Fibroblast of lung (primary cell): ENCODE measurements at regions not wholly inside any gene's neighbourhood (a gene's known extent, or its start where the extent isn't known, plus 50 kb on each side); places are given as distances from the start of the nearest gene placed in this dataset.

Experiments
- DNase-seq, 2 donors: peaks; one replicate each; pipeline versions ENCODE4 v3.0.0 to v3.0.0-alpha.2; 2010; ENCODE audit warnings: low read depth in 2 of 2
- H2AFZ ChIP-seq: 2 replicates; pipeline ENCODE4 v1.5.1; 2012; ENCODE audit warnings: low read length, control low read depth, inconsistent platforms
- H3K27ac ChIP-seq: 2 replicates; pipeline ENCODE4 v1.5.1; 2011; ENCODE audit warnings: low read length, control low read depth; ENCODE audit not compliant: insufficient read depth
- H3K27me3 ChIP-seq: 2 replicates; pipeline ENCODE4 v1.5.1; 2011; ENCODE audit warnings: mild to moderate bottlenecking, low read length; ENCODE audit not compliant: control insufficient read depth, insufficient read depth
- H3K36me3 ChIP-seq: 2 replicates; pipeline ENCODE4 v1.5.1; 2011; ENCODE audit warnings: low read length; ENCODE audit not compliant: control insufficient read depth, insufficient read depth
- H3K4me1 ChIP-seq: 2 replicates; pipeline ENCODE4 v1.5.1; 2011; ENCODE audit warnings: low read length; ENCODE audit not compliant: control insufficient read depth, insufficient read depth; ENCODE audit errors: extremely low read depth
- H3K4me2 ChIP-seq: 2 replicates; pipeline ENCODE4 v1.5.1; 2011; ENCODE audit warnings: low read length, control low read depth; ENCODE audit not compliant: insufficient read depth; ENCODE audit errors: extremely low read depth
- H3K4me3 ChIP-seq, 4 experiments: fragments of 200-600 bp in 1 of 4; sonication (generic) in 1 of 4; replicated peaks in 1 of 4; 2 replicates each; pipeline ENCODE4 v1.5.1; 2011 to 2016; ENCODE audit warnings: low read length in 4 of 4, low read depth in 3 of 4, mild to moderate bottlenecking in 3 of 4, control low read depth in 2 of 4, inconsistent platforms in 1 of 4, mixed read lengths in 1 of 4; ENCODE audit not compliant: insufficient read depth in 1 of 4; ENCODE audit errors: control extremely low read depth in 1 of 4
- H3K79me2 ChIP-seq: 2 replicates; pipeline ENCODE4 v1.5.1; 2012; ENCODE audit warnings: mild to moderate bottlenecking, low read length, inconsistent platforms; ENCODE audit not compliant: control insufficient read depth, insufficient read depth
- H3K9ac ChIP-seq: 2 replicates; pipeline ENCODE4 v1.5.1; 2011; ENCODE audit warnings: mild to moderate bottlenecking, low read length, control low read depth; ENCODE audit not compliant: insufficient read depth
- H3K9me3 ChIP-seq: 2 replicates; pipeline ENCODE4 v1.5.1; 2012; ENCODE audit warnings: low read depth, low read length; ENCODE audit not compliant: control insufficient read depth, insufficient read depth
- H4K20me1 ChIP-seq: 2 replicates; pipeline ENCODE4 v1.5.1; 2011; ENCODE audit warnings: low read length; ENCODE audit not compliant: control insufficient read depth, insufficient read depth; ENCODE audit errors: extremely low read depth
- CTCF ChIP-seq, 2 donors: IDR thresholded peaks in 1 of 2; conservative IDR thresholded peaks in 1 of 2; 1 replicate in 1 of 2; 2 replicates in 1 of 2; pipeline ENCODE4 v1.5.1; 2011 to 2012; ENCODE audit warnings: low read length in 2 of 2, control low read depth in 1 of 2, inconsistent platforms in 1 of 2, low read depth in 1 of 2, mild to moderate bottlenecking in 1 of 2
- EZH2 ChIP-seq: IDR thresholded peaks from 2 replicates; pipeline ENCODE4 v1.5.1; 2012; ENCODE audit warnings: low read length, control low read depth, mild to moderate bottlenecking; ENCODE audit errors: missing control alignments

GRCh38 chr4:59637596-59637995 is 1562.5 kb upstream of the ADGRL3 start:
- no peaks in the 10 kb centered on the region for H3K79me2 ChIP-seq
- no peak overlapping the region for H3K4me3 ChIP-seq
- H4K20me1 ChIP-seq, result no peaks in the 10 kb centered on the region
- H3K4me2 ChIP-seq, result no peak overlapping the region
- no peak overlapping the region for H3K9ac ChIP-seq
- no peaks in the 10 kb centered on the region for H3K27me3 ChIP-seq
- no peaks in the 10 kb centered on the region for H3K9me3 ChIP-seq
- H2AFZ ChIP-seq, result no peak overlapping the region
- DNase-seq, result no peak
- H3K36me3 ChIP-seq, result no peaks in the 10 kb centered on the region
- H3K27ac ChIP-seq, result no peak overlapping the region
- H3K4me1 ChIP-seq, result no peaks in the 10 kb centered on the region
- TF ChIP-seq EZH2, result no peak
- no peak for TF ChIP-seq CTCF (conservative IDR thresholded peaks at IDR 0.05 in 1 of 2, IDR thresholded peaks at IDR 0.05 in 1 of 2; ENCODE audit: low read depth in 1 of 2, low read length in 2 of 2)

DNA sequence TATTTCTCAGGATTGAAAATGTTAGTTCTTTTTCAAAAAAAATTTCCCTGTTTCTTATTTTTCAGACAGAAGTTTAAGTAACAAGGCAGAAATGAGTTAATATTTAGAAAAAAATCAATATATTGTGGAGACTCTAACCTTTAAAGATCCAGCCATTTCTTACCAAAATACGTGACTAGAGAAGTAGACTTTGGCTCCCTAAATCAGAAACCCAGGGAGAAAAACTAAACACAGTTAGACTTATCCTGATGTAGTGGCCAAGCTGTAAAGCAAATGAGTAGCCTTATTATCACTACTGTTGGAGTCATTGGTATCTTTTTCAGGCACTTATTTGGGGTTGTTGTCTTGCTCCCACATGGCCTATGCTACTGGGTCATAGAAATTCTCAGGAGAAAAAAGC is 1556.4 kb upstream of the ADGRL3 start:
- H3K9me3 ChIP-seq, result no peaks in the 10 kb centered on the region
- TF ChIP-seq EZH2 (no peak), CTCF (conservative IDR thresholded peaks at IDR 0.05 in 1 of 2, IDR thresholded peaks at IDR 0.05 in 1 of 2; ENCODE audit: low read depth in 1 of 2, low read length in 2 of 2) (no peak)
- no peaks in the 10 kb centered on the region for H3K4me1 ChIP-seq
- no peak overlapping the region for H3K4me3 ChIP-seq
- no peak overlapping the region for H2AFZ ChIP-seq
- no peaks in the 10 kb centered on the region for H3K36me3 ChIP-seq
- no peaks in the 10 kb centered on the region for H3K79me2 ChIP-seq
- H3K9ac ChIP-seq, result no peak overlapping the region
- H3K27ac ChIP-seq, result no peak overlapping the region
- no peak for DNase-seq
- no peak overlapping the region for H3K4me2 ChIP-seq
- H4K20me1 ChIP-seq, result no peaks in the 10 kb centered on the region
- H3K27me3 ChIP-seq, result no peaks in the 10 kb centered on the region

DNA sequence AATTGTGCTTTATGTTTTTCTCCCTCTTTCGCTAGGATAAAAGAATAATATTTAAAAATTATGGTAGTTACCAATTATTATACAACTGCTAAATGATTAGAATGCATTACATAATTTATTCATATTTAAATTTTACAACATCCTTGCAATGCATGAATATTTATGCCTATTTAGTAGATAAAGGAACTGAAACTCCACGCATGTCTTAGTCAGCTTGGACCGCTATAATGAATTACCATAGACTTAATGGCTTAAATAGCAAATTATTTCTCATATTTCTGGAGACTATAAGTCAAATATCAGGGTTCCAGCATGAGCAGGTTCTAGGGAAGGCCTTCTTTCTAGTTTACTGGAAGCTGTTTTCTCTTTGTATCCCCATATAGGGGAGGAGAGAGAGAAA is 1555.4 kb upstream of the ADGRL3 start:
- H3K4me3 ChIP-seq, result no peak overlapping the region
- no peak overlapping the region for H2AFZ ChIP-seq
- no peak for DNase-seq
- H3K79me2 ChIP-seq, result no peaks in the 10 kb centered on the region
- H3K27me3 ChIP-seq, result no peaks in the 10 kb centered on the region
- no peak overlapping the region for H3K4me2 ChIP-seq
- no peaks in the 10 kb centered on the region for H4K20me1 ChIP-seq
- TF ChIP-seq EZH2 (no peak), CTCF (conservative IDR thresholded peaks at IDR 0.05 in 1 of 2, IDR thresholded peaks at IDR 0.05 in 1 of 2; ENCODE audit: low read depth in 1 of 2, low read length in 2 of 2) (no peak)
- no peaks in the 10 kb centered on the region for H3K9me3 ChIP-seq
- no peak overlapping the region for H3K27ac ChIP-seq
- H3K4me1 ChIP-seq, result no peaks in the 10 kb centered on the region
- no peaks in the 10 kb centered on the region for H3K36me3 ChIP-seq
- no peak overlapping the region for H3K9ac ChIP-seq
